Left lung (tissue), 4 donors: ENCODE measurements at regions not wholly inside any gene's neighbourhood (a gene's known extent, or its start where the extent isn't known, plus 50 kb on each side); places are given as distances from the start of the nearest gene placed in this dataset.

Source experiments
- ATAC-seq: fragments of 200-7000 bp; cut with Tn5 transposase; one replicate; pipeline ENCODE4 v1.9.1; 2020; ENCODE audit warnings: moderate library complexity
- DNase-seq, 4 donors: peaks; one replicate each; pipeline ENCODE4 v3.0.0-alpha.2; 2013 to 2020
- H3K27ac ChIP-seq, 2 donors: fragments of 200-600 bp; sonication (generic) in 1 of 2; one replicate each; pipeline versions ENCODE4 v1.5.0 to v1.8.0; 2020 to 2021
- H3K27me3 ChIP-seq, 2 donors: fragments of 200-600 bp; sonication (generic) in 1 of 2; one replicate each; pipeline versions ENCODE4 v1.5.0 to v1.8.0; 2020 to 2021
- H3K36me3 ChIP-seq, 2 donors: fragments of 200-600 bp; sonication (generic) in 1 of 2; one replicate each; pipeline versions ENCODE4 v1.5.0 to v1.8.0; 2020 to 2021
- H3K4me1 ChIP-seq, 2 donors: fragments of 200-600 bp; one replicate each; pipeline ENCODE4 v1.8.0; 2021
- H3K4me3 ChIP-seq, 2 donors: fragments of 200-600 bp; sonication (generic) in 1 of 2; one replicate each; pipeline versions ENCODE4 v1.5.0 to v1.8.0; 2020 to 2021; ENCODE audit warnings: mild to moderate bottlenecking in 1 of 2
- H3K9me3 ChIP-seq, 2 donors: fragments of 200-600 bp; sonication (generic) in 1 of 2; one replicate each; pipeline versions ENCODE4 v1.5.0 to v1.8.0; 2020 to 2021
- CTCF ChIP-seq, 2 donors: fragments of 200-600 bp; sonication (generic) in 1 of 2; IDR thresholded peaks; one replicate each; pipeline versions ENCODE4 v1.5.0 to v1.8.0; 2021; ENCODE audit warnings: antibody characterized with exemption in 2 of 2
- intact Hi-C, 2 donors: fragments of 100-400 bp; cut with DNase I; formaldehyde crosslinking; loops; one replicate each; pipeline versions ENCODE4 v1.11.2 to v1.14.2; 2022
- donor health status: DM: no; HTN: yes; CAD: no.
- donor health status: DM: no; HTN: no; CAD: no.

- intact Hi-C loops = no loop called here
- no peaks in the 10 kb centered on the region for H3K9me3 ChIP-seq
- DNase-seq = no peak
These were observed 271.8 kb downstream of the MATN1 start for GRCh38 chr1:30451532-30452125.

GRCh38 chr1:30450818-30451233, 272.6 kb downstream of the MATN1 start:
- Histone ChIP-seq H3K4me1 (no peaks in the 10 kb centered on the region), H3K27ac (no peak overlapping the region), H3K36me3 (no peaks in the 10 kb centered on the region), H3K9me3 (no peaks in the 10 kb centered on the region), H3K27me3 (peaks cover 0 to 15% of the 10 kb centered on the region in 2 donors), H3K4me3 (no peak overlapping the region)
- ATAC-seq (no peak), DNase-seq (no peak)
- TF ChIP-seq CTCF (IDR thresholded peaks at IDR 0.05) = no peak
- intact Hi-C loops = no loop called here

More at GRCh38 chr1:30451532-30452125, 271.8 kb downstream of the MATN1 start:
- no peak overlapping the region for H3K27ac ChIP-seq
- H3K27me3 ChIP-seq = peaks cover 0 to 11% of the 10 kb centered on the region in 2 donors
- no peak for TF ChIP-seq CTCF (IDR thresholded peaks at IDR 0.05)
- H3K4me3 ChIP-seq = no peak overlapping the region
- H3K36me3 ChIP-seq = no peaks in the 10 kb centered on the region
- no peaks in the 10 kb centered on the region for H3K4me1 ChIP-seq
- ATAC-seq = no peak

GRCh38 chr1:30450148-30450817, 273.1 kb downstream of the MATN1 start:
- intact Hi-C loops = no loop called here
- no peaks in the 10 kb centered on the region for H3K9me3 ChIP-seq
- H3K36me3 ChIP-seq = no peaks in the 10 kb centered on the region
- H3K27me3 ChIP-seq = peaks cover 0 to 20% of the 10 kb centered on the region in 2 donors
- H3K4me1 ChIP-seq = no peaks in the 10 kb centered on the region
- no peak for ATAC-seq
- DNase-seq = no peak
- no peak for TF ChIP-seq CTCF (IDR thresholded peaks at IDR 0.05)
- no peak overlapping the region for H3K27ac ChIP-seq
- no peak overlapping the region for H3K4me3 ChIP-seq

GRCh38 chr1:30449428-30450147, 273.8 kb downstream of the MATN1 start:
- intact Hi-C loops = no loop called here
- no peaks in the 10 kb centered on the region for H3K36me3 ChIP-seq
- no peak for DNase-seq

More at GRCh38 chr1:30449428-30450147, 273.8 kb downstream of the MATN1 start:
- peaks cover 0 to 22% of the 10 kb centered on the region in 2 donors for H3K27me3 ChIP-seq
- H3K9me3 ChIP-seq = no peaks in the 10 kb centered on the region
- ATAC-seq = no peak
- H3K27ac ChIP-seq = no peak overlapping the region
- H3K4me1 ChIP-seq = no peaks in the 10 kb centered on the region
- no peak overlapping the region for H3K4me3 ChIP-seq
- TF ChIP-seq CTCF (IDR thresholded peaks at IDR 0.05) = no peak
